IPS DF 6.9 (cell line): ENCODE measurements at regions not wholly inside any gene's neighbourhood (a gene's known extent, or its start where the extent isn't known, plus 50 kb on each side); places are given as distances from the start of the nearest gene placed in this dataset.

Experiments
- DNase-seq: peaks from one replicate; pipeline ENCODE4 v3.0.0-alpha.2; 2013; ENCODE audit warnings: low read depth, low spot score
- H3K27ac ChIP-seq: one replicate; pipeline ENCODE4 v1.5.1; 2013; ENCODE audit warnings: low read length, control low read depth
- H3K27me3 ChIP-seq: 2 replicates; pipeline ENCODE4 v1.6.1; 2013; ENCODE audit warnings: mild to moderate bottlenecking, low read length; ENCODE audit not compliant: control insufficient read depth, insufficient read depth
- H3K36me3 ChIP-seq: 2 replicates; pipeline ENCODE4 v1.6.1; 2013; ENCODE audit warnings: low read length; ENCODE audit not compliant: control insufficient read depth, insufficient read depth
- H3K4me1 ChIP-seq: 2 replicates; pipeline ENCODE4 v1.6.1; 2013; ENCODE audit warnings: low read length; ENCODE audit not compliant: control insufficient read depth, insufficient read depth
- H3K4me3 ChIP-seq: 2 replicates; pipeline ENCODE4 v1.5.1; 2013; ENCODE audit warnings: mild to moderate bottlenecking, low read length
- H3K9me3 ChIP-seq: 2 replicates; pipeline ENCODE4 v1.6.1; 2013; ENCODE audit warnings: low read length, inconsistent platforms; ENCODE audit not compliant: control insufficient read depth, insufficient read depth
- WGBS: extraction: QIAGEN DNeasy Blood & Tissue Kit; methylation state at CpG from one replicate; pipeline ENCODE4 v1.1.7; 2013; ENCODE audit warnings: mixed read lengths, missing lambda C conversion rate; ENCODE audit not compliant: insufficient read length, insufficient coverage; 5-methylcytosine and 5-hydroxymethylcytosine counted together

- no peaks in the 10 kb centered on the region for H3K9me3 ChIP-seq
- no peak overlapping the region for H3K4me3 ChIP-seq
- H3K36me3 ChIP-seq, result no peaks in the 10 kb centered on the region
- H3K27me3 ChIP-seq, result peaks cover 42% of the 10 kb centered on the region
- no peaks in the 10 kb centered on the region for H3K4me1 ChIP-seq
- DNase-seq, result peak; percentile 84
- WGBS, result no CpG with 5 or more reads among the region's 3 CpGs
- no peak overlapping the region for H3K27ac ChIP-seq
These were observed 521.4 kb upstream of the TGFBR2 start for GRCh38 chr3:30084971-30085403.

- Histone ChIP-seq H3K27ac (no peak overlapping the region), H3K9me3 (no peaks in the 10 kb centered on the region), H3K4me1 (no peaks in the 10 kb centered on the region), H3K27me3 (peaks cover 39% of the 10 kb centered on the region), H3K36me3 (no peaks in the 10 kb centered on the region), H3K4me3 (no peak overlapping the region)
- WGBS, result no CpG with 5 or more reads among the region's 1 CpG
- peak; percentile 60 for DNase-seq
These were observed 520.9 kb upstream of the TGFBR2 start for GRCh38 chr3:30085486-30085885.

GRCh38 chr3:30091686-30092085, 514.7 kb upstream of the TGFBR2 start:
- Histone ChIP-seq H3K9me3 (no peaks in the 10 kb centered on the region), H3K27me3 (peaks cover 13% of the 10 kb centered on the region), H3K27ac (no peak overlapping the region), H3K4me1 (no peaks in the 10 kb centered on the region), H3K36me3 (no peaks in the 10 kb centered on the region), H3K4me3 (no peak overlapping the region)
- no peak for DNase-seq

GRCh38 chr3:30097022-30097650, 509.3 kb upstream of the TGFBR2 start:
- H3K4me3 ChIP-seq, result no peak overlapping the region
- H3K36me3 ChIP-seq, result no peaks in the 10 kb centered on the region
- no CpG with 5 or more reads among the region's 2 CpGs for WGBS
- H3K27me3 ChIP-seq, result no peaks in the 10 kb centered on the region
- no peak overlapping the region for H3K27ac ChIP-seq
- H3K9me3 ChIP-seq, result no peaks in the 10 kb centered on the region
- H3K4me1 ChIP-seq, result peaks cover 1% of the 10 kb centered on the region; the same call in 1 of the 2 replicates
- no peak for DNase-seq

GRCh38 chr3:30098243-30098642, 508.2 kb upstream of the TGFBR2 start:
- no peak overlapping the region for H3K4me3 ChIP-seq
- peaks cover 1% of the 10 kb centered on the region; the same call in 1 of the 2 replicates for H3K4me1 ChIP-seq
- DNase-seq, result no peak
- no peaks in the 10 kb centered on the region for H3K9me3 ChIP-seq
- H3K27me3 ChIP-seq, result no peaks in the 10 kb centered on the region
- no peaks in the 10 kb centered on the region for H3K36me3 ChIP-seq
- H3K27ac ChIP-seq, result no peak overlapping the region

- no peak for DNase-seq
- WGBS, result no CpG with 5 or more reads among the region's 2 CpGs
- Histone ChIP-seq H3K27me3 (no peaks in the 10 kb centered on the region), H3K9me3 (no peaks in the 10 kb centered on the region), H3K36me3 (no peaks in the 10 kb centered on the region), H3K4me3 (no peak overlapping the region), H3K27ac (no peak overlapping the region), H3K4me1 (peaks cover 1% of the 10 kb centered on the region; the same call in 1 of the 2 replicates)
These were observed 507.5 kb upstream of the TGFBR2 start for GRCh38 chr3:30098653-30099455.

GRCh38 chr3:30102356-30102755, 504.0 kb upstream of the TGFBR2 start:
- Histone ChIP-seq H3K36me3 (no peaks in the 10 kb centered on the region), H3K4me3 (no peak overlapping the region), H3K27ac (no peak overlapping the region), H3K27me3 (no peaks in the 10 kb centered on the region), H3K9me3 (no peaks in the 10 kb centered on the region), H3K4me1 (no peaks in the 10 kb centered on the region)
- no peak for DNase-seq

- Histone ChIP-seq H3K4me3 (no peak overlapping the region), H3K4me1 (no peaks in the 10 kb centered on the region), H3K9me3 (no peaks in the 10 kb centered on the region), H3K27me3 (no peaks in the 10 kb centered on the region), H3K27ac (no peak overlapping the region), H3K36me3 (no peaks in the 10 kb centered on the region)
- DNase-seq, result no peak
- no CpG with 5 or more reads among the region's 2 CpGs for WGBS
These were observed 503.2 kb upstream of the TGFBR2 start for GRCh38 chr3:30103186-30103585.

GRCh38 chr3:30107531-30107930, 498.9 kb upstream of the TGFBR2 start:
- H3K4me3 ChIP-seq, result no peak overlapping the region
- H3K27me3 ChIP-seq, result no peaks in the 10 kb centered on the region
- no peaks in the 10 kb centered on the region for H3K9me3 ChIP-seq
- H3K4me1 ChIP-seq, result no peaks in the 10 kb centered on the region
- no peaks in the 10 kb centered on the region for H3K36me3 ChIP-seq
- DNase-seq, result no peak
- no peak overlapping the region for H3K27ac ChIP-seq
- no CpG with 5 or more reads among the region's 4 CpGs for WGBS

- Histone ChIP-seq H3K4me3 (no peak overlapping the region), H3K27ac (no peak overlapping the region), H3K27me3 (no peaks in the 10 kb centered on the region), H3K4me1 (no peaks in the 10 kb centered on the region), H3K9me3 (no peaks in the 10 kb centered on the region), H3K36me3 (no peaks in the 10 kb centered on the region)
- no peak for DNase-seq
- no CpG with 5 or more reads among the region's 1 CpG for WGBS
These were observed 494.0 kb upstream of the TGFBR2 start for GRCh38 chr3:30112411-30112810.
